GM19468 (cell line): ENCODE measurements at regions not wholly inside any gene's neighbourhood (a gene's known extent, or its start where the extent isn't known, plus 50 kb on each side); places are given as distances from the start of the nearest gene placed in this dataset.
"Not testable (repeated sequence)": the region's sequence is repeated elsewhere in the genome, so short reads cannot be mapped to it uniquely, and the experiment has no call there.

Source experiments
- ATAC-seq: cut with Tn5 transposase; IDR thresholded peaks from one replicate; pipeline ENCODE4 v1.9.1; 2021; ENCODE audit warnings: mild to moderate bottlenecking, moderate library complexity, moderate number of reproducible peaks; ENCODE audit not compliant: unreplicated experiment; ENCODE audit errors: extremely low read depth

GRCh38 chr20:39974966-39975501 is 714.0 kb downstream of the MAFB start:
- no peak for ATAC-seq

- ATAC-seq: no peak
These were observed 720.5 kb downstream of the MAFB start for GRCh38 chr20:39968495-39968894.

- ATAC-seq: no peak
These were observed 721.2 kb downstream of the MAFB start for GRCh38 chr20:39967806-39968205.

GRCh38 chr20:39961637-39962244 is 727.3 kb downstream of the MAFB start:
- ATAC-seq: no peak

- ATAC-seq: no peak
These were observed 728.3 kb downstream of the MAFB start for GRCh38 chr20:39960522-39961428.

- not testable (repeated sequence) for ATAC-seq
These were observed 731.1 kb downstream of the MAFB start for GRCh38 chr20:39957911-39958310.

GRCh38 chr20:39954621-39955020 is 734.4 kb downstream of the MAFB start:
- ATAC-seq: no peak

GRCh38 chr20:39946931-39947330 is 742.1 kb downstream of the MAFB start:
- no peak for ATAC-seq

- no peak for ATAC-seq
These were observed 742.8 kb downstream of the MAFB start for GRCh38 chr20:39946053-39946810.

GRCh38 chr20:39944861-39945260 is 744.2 kb downstream of the MAFB start:
- no peak for ATAC-seq

- ATAC-seq: no peak
These were observed 745.7 kb downstream of the MAFB start for GRCh38 chr20:39943336-39943735.

GRCh38 chr20:39941245-39941644 is 747.8 kb downstream of the MAFB start:
- ATAC-seq: no peak

- no peak for ATAC-seq
These were observed 749.7 kb downstream of the MAFB start for GRCh38 chr20:39939241-39939865.

GRCh38 chr20:39936401-39936800 is 752.6 kb downstream of the MAFB start:
- ATAC-seq: no peak

GRCh38 chr20:39935901-39936300 is 753.1 kb downstream of the MAFB start:
- ATAC-seq: no peak

GRCh38 chr20:39916236-39916765 is 772.7 kb downstream of the MAFB start:
- no peak for ATAC-seq

- ATAC-seq: no peak
These were observed 775.8 kb downstream of the MAFB start for GRCh38 chr20:39913274-39913673.

- no peak for ATAC-seq
These were observed 777.5 kb downstream of the MAFB start for GRCh38 chr20:39911497-39911896.

GRCh38 chr20:39910536-39910935 is 778.5 kb downstream of the MAFB start:
- no peak for ATAC-seq

GRCh38 chr20:39909447-39909846 is 779.6 kb downstream of the MAFB start:
- ATAC-seq: no peak
